Osteoblast (primary cell): ENCODE measurements at regions not wholly inside any gene's neighbourhood (a gene's known extent, or its start where the extent isn't known, plus 50 kb on each side); places are given as distances from the start of the nearest gene placed in this dataset.

Experiments
- DNase-seq: peaks from one replicate; pipeline ENCODE4 v3.0.0; 2011; ENCODE audit warnings: low spot score, mixed read lengths; ENCODE audit not compliant: insufficient read length; ENCODE audit errors: missing footprints
- H2AFZ ChIP-seq: 2 replicates; pipeline ENCODE4 v1.6.0; 2011; ENCODE audit warnings: mild to moderate bottlenecking, low read length
- H3K27ac ChIP-seq: 2 replicates; pipeline ENCODE4 v1.5.1; 2011; ENCODE audit warnings: mild to moderate bottlenecking, low read depth, low read length, moderate library complexity
- H3K27me3 ChIP-seq: 2 replicates; pipeline ENCODE4 v1.6.0; 2012; ENCODE audit warnings: mild to moderate bottlenecking, control low read depth, inconsistent platforms, low read length, moderate library complexity; ENCODE audit not compliant: insufficient read depth
- H3K36me3 ChIP-seq: 2 replicates; pipeline ENCODE4 v1.5.1; 2011; ENCODE audit warnings: mild to moderate bottlenecking, low read length, control low read depth, moderate library complexity; ENCODE audit not compliant: insufficient read depth
- H3K4me1 ChIP-seq: 2 replicates; pipeline ENCODE4 v1.5.1; 2011; ENCODE audit warnings: mild to moderate bottlenecking, low read length, control low read depth, moderate library complexity; ENCODE audit not compliant: insufficient read depth
- H3K4me2 ChIP-seq: 2 replicates; pipeline ENCODE4 v1.6.0; 2011; ENCODE audit warnings: mild to moderate bottlenecking, low read length; ENCODE audit not compliant: insufficient read depth
- H3K4me3 ChIP-seq: fragments of 200-600 bp; sonication (generic); 3 replicates; pipeline ENCODE4 v1.5.1; 2012; ENCODE audit warnings: mild to moderate bottlenecking, low read length, inconsistent platforms; ENCODE audit not compliant: insufficient read depth
- H3K79me2 ChIP-seq: 2 replicates; pipeline ENCODE4 v1.6.0; 2012; ENCODE audit warnings: mild to moderate bottlenecking, low read length, control low read depth, inconsistent platforms; ENCODE audit not compliant: insufficient read depth
- H3K9me3 ChIP-seq: 2 replicates; pipeline ENCODE4 v1.5.1; 2011; ENCODE audit warnings: low read depth, low read length, control low read depth
- H4K20me1 ChIP-seq: 2 replicates; pipeline ENCODE4 v1.6.0; 2012; ENCODE audit warnings: mild to moderate bottlenecking, low read length, control low read depth; ENCODE audit not compliant: insufficient read depth
- TF ChIP-seq, protein P1 (sequence below): IDR thresholded peaks from 2 replicates; pipeline ENCODE4 v1.5.1; 2011; ENCODE audit warnings: mild to moderate bottlenecking, low read depth, low read length, moderate library complexity; ENCODE audit errors: extremely low read depth

- Histone ChIP-seq H3K4me1 (peaks cover 3% of the 10 kb centered on the region), H3K9me3 (no peaks in the 10 kb centered on the region), H3K79me2 (no peaks in the 10 kb centered on the region), H3K27ac (no peak overlapping the region), H3K4me2 (no peak overlapping the region), H2AFZ (no peak overlapping the region), H4K20me1 (no peaks in the 10 kb centered on the region), H3K4me3 (no peak overlapping the region), H3K36me3 (no peaks in the 10 kb centered on the region), H3K27me3 (no peaks in the 10 kb centered on the region)
- DNase-seq = no peak
- TF ChIP-seq, protein P1, sequence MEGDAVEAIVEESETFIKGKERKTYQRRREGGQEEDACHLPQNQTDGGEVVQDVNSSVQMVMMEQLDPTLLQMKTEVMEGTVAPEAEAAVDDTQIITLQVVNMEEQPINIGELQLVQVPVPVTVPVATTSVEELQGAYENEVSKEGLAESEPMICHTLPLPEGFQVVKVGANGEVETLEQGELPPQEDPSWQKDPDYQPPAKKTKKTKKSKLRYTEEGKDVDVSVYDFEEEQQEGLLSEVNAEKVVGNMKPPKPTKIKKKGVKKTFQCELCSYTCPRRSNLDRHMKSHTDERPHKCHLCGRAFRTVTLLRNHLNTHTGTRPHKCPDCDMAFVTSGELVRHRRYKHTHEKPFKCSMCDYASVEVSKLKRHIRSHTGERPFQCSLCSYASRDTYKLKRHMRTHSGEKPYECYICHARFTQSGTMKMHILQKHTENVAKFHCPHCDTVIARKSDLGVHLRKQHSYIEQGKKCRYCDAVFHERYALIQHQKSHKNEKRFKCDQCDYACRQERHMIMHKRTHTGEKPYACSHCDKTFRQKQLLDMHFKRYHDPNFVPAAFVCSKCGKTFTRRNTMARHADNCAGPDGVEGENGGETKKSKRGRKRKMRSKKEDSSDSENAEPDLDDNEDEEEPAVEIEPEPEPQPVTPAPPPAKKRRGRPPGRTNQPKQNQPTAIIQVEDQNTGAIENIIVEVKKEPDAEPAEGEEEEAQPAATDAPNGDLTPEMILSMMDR = no peak
Measured at GRCh38 chr7:121560267-121560990, 164.3 kb upstream of the FAM3C start.

DNA sequence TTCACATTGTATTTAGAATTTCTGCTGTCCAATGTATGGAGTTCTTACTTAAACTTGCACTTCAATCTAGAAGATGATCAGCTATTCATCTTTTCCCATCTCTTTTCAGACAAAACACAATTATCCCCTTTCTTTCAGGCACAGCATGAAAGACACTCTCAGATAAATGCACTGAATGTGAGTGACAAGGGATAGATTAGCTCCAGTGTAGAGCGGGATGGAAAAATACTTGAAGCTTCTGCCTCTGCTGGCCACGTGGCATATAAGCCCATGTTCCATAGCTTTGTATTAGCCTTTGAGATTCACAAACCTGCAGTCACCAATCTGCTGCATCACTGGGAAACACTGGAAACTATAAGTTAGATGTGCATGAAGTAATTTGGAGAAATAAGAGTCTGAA, 162.2 kb upstream of the FAM3C start:
- no peaks in the 10 kb centered on the region for H3K36me3 ChIP-seq
- peaks cover 3% of the 10 kb centered on the region for H3K4me1 ChIP-seq
- H3K79me2 ChIP-seq = no peaks in the 10 kb centered on the region
- TF ChIP-seq, protein P1 = no peak
- no peak overlapping the region for H3K4me3 ChIP-seq
- H3K9me3 ChIP-seq = no peaks in the 10 kb centered on the region
- H3K4me2 ChIP-seq = no peak overlapping the region
- no peak for DNase-seq
- H4K20me1 ChIP-seq = no peaks in the 10 kb centered on the region
- H3K27me3 ChIP-seq = no peaks in the 10 kb centered on the region
- H3K27ac ChIP-seq = no peak overlapping the region
- H2AFZ ChIP-seq = no peak overlapping the region

DNA sequence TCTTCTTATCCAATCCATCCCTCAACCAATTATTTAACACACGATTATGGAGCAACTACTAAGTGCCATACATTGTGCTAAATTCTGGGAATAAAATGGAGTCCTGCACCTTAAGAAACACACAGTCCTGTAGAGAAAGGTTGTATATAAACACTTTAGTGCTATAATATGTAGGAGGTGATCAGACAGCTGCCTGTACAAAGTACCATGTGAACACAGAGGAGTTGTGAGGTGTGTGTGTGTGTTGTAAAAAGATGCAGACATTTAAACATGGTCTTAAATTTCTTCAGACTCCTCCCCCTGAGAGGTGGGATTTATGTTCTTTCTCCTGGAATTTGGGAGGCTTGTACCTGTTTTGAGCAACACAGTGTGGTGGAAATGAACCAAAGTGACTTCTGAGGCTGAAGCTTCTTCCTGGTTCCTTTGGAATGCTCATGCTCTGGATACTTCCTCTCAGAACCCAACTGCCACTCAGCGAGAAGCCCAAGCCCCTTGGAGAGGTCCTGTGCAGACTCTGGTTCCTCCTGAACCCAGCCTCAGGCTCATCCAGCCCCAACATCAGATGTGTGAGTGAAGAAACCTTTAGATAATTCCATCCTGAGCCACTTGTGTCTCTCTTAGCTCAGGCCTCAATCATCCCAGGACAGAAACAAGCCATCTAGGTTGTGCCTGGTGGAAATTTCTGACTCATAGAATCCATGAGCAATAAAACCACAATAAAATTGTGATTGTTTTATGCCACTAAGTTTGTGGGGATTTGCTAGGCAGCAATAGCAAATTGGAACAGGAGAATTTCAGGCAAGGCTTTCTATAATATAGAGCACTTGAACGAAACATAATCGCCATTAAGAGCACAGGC, 161.2 kb upstream of the FAM3C start:
- H3K4me1 ChIP-seq = peaks cover 3% of the 10 kb centered on the region
- H3K36me3 ChIP-seq = no peaks in the 10 kb centered on the region
- H2AFZ ChIP-seq = peak overlapping the region; percentile 72
- DNase-seq = no peak
- H3K9me3 ChIP-seq = no peaks in the 10 kb centered on the region
- TF ChIP-seq, protein P1 = no peak
- H3K4me2 ChIP-seq = no peak overlapping the region
- no peak overlapping the region for H3K4me3 ChIP-seq
- no peaks in the 10 kb centered on the region for H4K20me1 ChIP-seq
- H3K27ac ChIP-seq = no peak overlapping the region
- H3K27me3 ChIP-seq = no peaks in the 10 kb centered on the region
- H3K79me2 ChIP-seq = no peaks in the 10 kb centered on the region

DNA sequence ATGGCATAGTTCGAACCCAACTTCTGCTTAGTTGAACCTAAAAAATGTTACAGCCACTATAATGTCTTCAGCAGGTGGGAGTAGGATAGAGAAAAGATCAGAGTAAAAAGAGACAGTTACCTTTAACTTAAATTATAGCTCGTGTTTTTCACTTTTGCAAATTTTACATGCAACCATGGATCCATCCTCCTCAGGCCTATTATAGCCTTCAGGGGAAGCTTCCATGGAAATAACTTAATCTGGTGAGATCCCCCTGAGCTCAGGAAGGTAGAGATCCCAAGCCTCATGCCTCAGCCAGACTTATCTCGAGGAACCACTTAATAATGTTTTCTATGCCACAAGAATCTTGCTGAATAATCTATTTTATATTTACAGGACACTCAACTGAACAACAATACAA, 159.4 kb upstream of the FAM3C start:
- no peak overlapping the region for H2AFZ ChIP-seq
- H3K36me3 ChIP-seq = no peaks in the 10 kb centered on the region
- DNase-seq = no peak
- no peaks in the 10 kb centered on the region for H3K27me3 ChIP-seq
- TF ChIP-seq, protein P1 = no peak
- H3K4me1 ChIP-seq = peaks cover 3% of the 10 kb centered on the region
- no peaks in the 10 kb centered on the region for H3K79me2 ChIP-seq
- no peak overlapping the region for H3K27ac ChIP-seq
- no peaks in the 10 kb centered on the region for H3K9me3 ChIP-seq
- H3K4me2 ChIP-seq = no peak overlapping the region
- no peak overlapping the region for H3K4me3 ChIP-seq
- H4K20me1 ChIP-seq = no peaks in the 10 kb centered on the region
